H1 (cell line): ENCODE measurements at regions not wholly inside any gene's neighbourhood (a gene's known extent, or its start where the extent isn't known, plus 50 kb on each side); places are given as distances from the start of the nearest gene placed in this dataset.

Source experiments
- CTCF ChIA-PET: fragments of 300-600 bp; sonication (Branson Sonifier 250); formaldehyde crosslinking; loops from one replicate; lab custom pipeline; 2021; ENCODE audit not compliant: partially characterized antibody; lab: Charles Lee
- POLR2A ChIA-PET: fragments of 300-600 bp; sonication (Branson Sonifier 250); formaldehyde crosslinking; loops from one replicate; lab custom pipeline; 2021; ENCODE audit warnings: inconsistent platforms; ENCODE audit not compliant: partially characterized antibody; lab: Charles Lee
- DNase-seq, 2 experiments: peaks; one replicate each; pipeline versions ENCODE4 v3.0.0 to v3.0.0-alpha.2; 2010 to 2022; ENCODE audit warnings: low spot score in 2 of 2, low read depth in 1 of 2, mixed read lengths in 1 of 2
- FAIRE-seq: peaks from 2 replicates; lab custom pipeline; 2011; peaks lifted over from hg19 to GRCh38; lab: Jason Lieb, UNC
- H2AFZ ChIP-seq: 2 replicates; pipeline ENCODE4 v1.8.1; 2012; ENCODE audit warnings: low read length, inconsistent platforms
- H2AK5ac ChIP-seq: 2 replicates; pipeline ENCODE4 v1.6.1; 2013; ENCODE audit warnings: low read depth, low read length
- H2BK120ac ChIP-seq: replicated peaks from 2 replicates; pipeline ENCODE3; 2013; ENCODE audit warnings: low read depth, low read length, inconsistent platforms
- H2BK12ac ChIP-seq: 2 replicates; pipeline ENCODE4 v1.6.1; 2013; ENCODE audit warnings: low read depth, low read length
- H2BK15ac ChIP-seq: 2 replicates; pipeline ENCODE4 v1.6.1; 2013; ENCODE audit warnings: low read length
- H2BK20ac ChIP-seq: 2 replicates; pipeline ENCODE4 v1.6.1; 2013; ENCODE audit warnings: low read length
- H2BK5ac ChIP-seq: 2 replicates; pipeline ENCODE4 v1.6.1; 2013; ENCODE audit warnings: low read depth, low read length
- H3K14ac ChIP-seq: 2 replicates; pipeline ENCODE4 v1.6.1; 2013; ENCODE audit warnings: inconsistent platforms; ENCODE audit not compliant: insufficient read length
- H3K18ac ChIP-seq: 2 replicates; pipeline ENCODE4 v1.6.1; 2013; ENCODE audit warnings: low read length; ENCODE audit errors: extremely low read depth
- H3K23ac ChIP-seq: 2 replicates; pipeline ENCODE4 v1.6.1; 2013; ENCODE audit warnings: inconsistent platforms; ENCODE audit not compliant: insufficient read length
- H3K23me2 ChIP-seq: 2 replicates; pipeline ENCODE4 v1.6.1; 2013; ENCODE audit warnings: low read depth, low read length
- H3K27ac ChIP-seq: 2 replicates; pipeline ENCODE4 v1.6.1; 2011; ENCODE audit warnings: low read depth, low read length, inconsistent platforms
- H3K27me3 ChIP-seq, 4 experiments: replicated peaks in 1 of 4; 1 replicate in 1 of 4; 2 replicates in 3 of 4; pipeline versions ENCODE4 v1.6.1 to v1.8.1; 2011 to 2013; ENCODE audit warnings: low read length in 3 of 4, mild to moderate bottlenecking in 3 of 4, inconsistent platforms in 2 of 4, mixed read lengths in 2 of 4, moderate library complexity in 1 of 4; ENCODE audit not compliant: control insufficient read depth in 3 of 4, insufficient read depth in 3 of 4; ENCODE audit errors: extremely low read depth in 1 of 4
- H3K36me3 ChIP-seq, 4 experiments: 2 replicates each; pipeline versions ENCODE4 v1.6.1 to v1.8.1; 2011 to 2013; ENCODE audit warnings: mild to moderate bottlenecking in 4 of 4, low read length in 3 of 4, moderate library complexity in 2 of 4, control low read depth in 1 of 4, inconsistent platforms in 1 of 4; ENCODE audit not compliant: insufficient read depth in 4 of 4, control insufficient read depth in 2 of 4
- H3K4ac ChIP-seq: replicated peaks from 2 replicates; pipeline ENCODE3; 2013; ENCODE audit warnings: low read length, low read depth, mixed read lengths, inconsistent platforms; ENCODE audit not compliant: insufficient read length
- H3K4me1 ChIP-seq, 4 experiments: replicated peaks in 1 of 4; 1 replicate in 1 of 4; 2 replicates in 3 of 4; pipeline versions ENCODE4 v1.6.1 to v1.8.1; 2011 to 2013; ENCODE audit warnings: low read length in 3 of 4, inconsistent platforms in 2 of 4, mixed read lengths in 1 of 4; ENCODE audit not compliant: insufficient read depth in 4 of 4, control insufficient read depth in 3 of 4
- H3K4me2 ChIP-seq, 2 experiments: 2 replicates each; pipeline versions ENCODE4 v1.6.1 to v1.8.1; 2011 to 2013; ENCODE audit warnings: low read depth in 2 of 2, low read length in 2 of 2, control low read depth in 1 of 2, inconsistent platforms in 1 of 2, mild to moderate bottlenecking in 1 of 2; ENCODE audit not compliant: insufficient read depth in 1 of 2
- H3K4me3 ChIP-seq, 4 experiments: fragments of 200-600, 300-600 bp in 1 of 4; sonication (generic), shearing (Covaris generic), sonication (Bioruptor Twin) in 1 of 4; 2 replicates each; pipeline versions ENCODE4 v1.5.1 to v1.8.1; 2011 to 2016; ENCODE audit warnings: low read length in 4 of 4, low read depth in 3 of 4, control low read depth in 2 of 4, inconsistent platforms in 2 of 4, mild to moderate bottlenecking in 2 of 4, mixed read lengths in 1 of 4, moderate library complexity in 1 of 4; ENCODE audit not compliant: insufficient read depth in 2 of 4; ENCODE audit errors: extremely low read depth in 1 of 4
- H3K56ac ChIP-seq: replicated peaks from 2 replicates; pipeline ENCODE3; 2013; ENCODE audit warnings: low read depth, mild to moderate bottlenecking, mixed read lengths, low read length, inconsistent platforms; ENCODE audit not compliant: insufficient read length
- H3K79me1 ChIP-seq: 2 replicates; pipeline ENCODE4 v1.6.1; 2013; ENCODE audit warnings: low read depth, low read length, control low read depth
- H3K79me2 ChIP-seq, 2 experiments: 2 replicates each; pipeline versions ENCODE4 v1.6.1 to v1.8.1; 2012 to 2013; ENCODE audit warnings: low read length in 2 of 2, mild to moderate bottlenecking in 2 of 2, inconsistent platforms in 1 of 2; ENCODE audit not compliant: insufficient read depth in 2 of 2, control insufficient read depth in 1 of 2
- H3K9ac ChIP-seq, 4 experiments: replicated peaks in 1 of 4; 1 replicate in 1 of 4; 2 replicates in 3 of 4; pipeline versions ENCODE4 v1.6.1 to v1.8.1; 2011 to 2013; ENCODE audit warnings: low read depth in 3 of 4, low read length in 3 of 4, control low read depth in 2 of 4, mild to moderate bottlenecking in 2 of 4, moderate library complexity in 2 of 4, inconsistent platforms in 1 of 4; ENCODE audit errors: extremely low read depth in 1 of 4
- H3K9me3 ChIP-seq, 2 experiments: 2 replicates each; pipeline versions ENCODE4 v1.6.1 to v1.8.1; 2012 to 2013; ENCODE audit warnings: mild to moderate bottlenecking in 2 of 2, moderate library complexity in 2 of 2, control low read depth in 1 of 2, inconsistent platforms in 1 of 2, low read depth in 1 of 2, low read length in 1 of 2, mixed read lengths in 1 of 2; ENCODE audit not compliant: insufficient read depth in 2 of 2
- H4K20me1 ChIP-seq, 2 experiments: replicated peaks in 1 of 2; 2 replicates each; pipeline versions ENCODE3 to v1.8.1; 2011 to 2013; ENCODE audit warnings: inconsistent platforms in 2 of 2, low read length in 2 of 2, mild to moderate bottlenecking in 1 of 2; ENCODE audit not compliant: insufficient read depth in 2 of 2, control insufficient read depth in 1 of 2
- H4K5ac ChIP-seq: 2 replicates; pipeline ENCODE4 v1.6.1; 2013; ENCODE audit warnings: low read length, low read depth, mixed read lengths, inconsistent platforms; ENCODE audit not compliant: insufficient read length
- H4K8ac ChIP-seq: 2 replicates; pipeline ENCODE4 v1.8.0; 2013; ENCODE audit warnings: mild to moderate bottlenecking, moderate library complexity, low read length, inconsistent platforms; ENCODE audit not compliant: insufficient read depth; ENCODE audit errors: extremely low read depth
- H4K91ac ChIP-seq: replicated peaks from 2 replicates; pipeline ENCODE3; 2013; ENCODE audit warnings: low read length, mixed read lengths, inconsistent platforms; ENCODE audit not compliant: insufficient read length
- E2F6 ChIP-seq: IDR thresholded peaks from 2 replicates; pipeline ENCODE4 v1.6.1; 2012; ENCODE audit warnings: inconsistent platforms
- TAF7 ChIP-seq: optimal IDR thresholded peaks from 2 replicates; pipeline ENCODE3; 2011; ENCODE audit warnings: low read depth, mild to moderate bottlenecking, inconsistent platforms, low read length, moderate library complexity, borderline replicate concordance
- WGBS, 2 experiments: shearing (Covaris generic) in 1 of 2; methylation state at CpG; one replicate each; pipeline versions ENCODE4 v1.1.6 to v1.1.7; 2013 to 2015; ENCODE audit warnings: low lambda C conversion rate in 2 of 2, mixed read lengths in 2 of 2, inconsistent platforms in 1 of 2, low coverage in 1 of 2, missing lambda C conversion rate in 1 of 2; ENCODE audit not compliant: insufficient replicate concordance in 2 of 2, insufficient coverage in 1 of 2, insufficient read length in 1 of 2; ENCODE audit errors: extremely low coverage in 1 of 2, missing lambda C conversion rate in 1 of 2; 5-methylcytosine and 5-hydroxymethylcytosine counted together

- Histone ChIP-seq H3K23ac (no peak overlapping the region), H4K91ac (no peak overlapping the region), H2AFZ (no peak overlapping the region), H2BK15ac (no peak overlapping the region), H2BK20ac (no peak overlapping the region), H3K9me3 (no peaks in the 10 kb centered on the region), H3K14ac (no peak overlapping the region), H3K79me1 (no peaks in the 10 kb centered on the region), H2BK12ac (no peak overlapping the region), H2BK120ac (no peak overlapping the region), H2BK5ac (no peak overlapping the region), H3K18ac (no peak overlapping the region), H4K20me1 (no peaks in the 10 kb centered on the region), H3K27me3 (peaks cover 0 to 14% (median 7%) of the 10 kb centered on the region in 4 experiments; a peak in 4 of 7 replicates), H3K56ac (no peak overlapping the region), H3K23me2 (no peaks in the 10 kb centered on the region), H2AK5ac (no peak overlapping the region), H4K8ac (0 out of 2 replicates have a peak overlapping the region, but pooled peaks have one; percentile 38), H3K4ac (no peak overlapping the region), H3K4me2 (no peak overlapping the region), H3K9ac (no peak overlapping the region), H3K27ac (no peak overlapping the region), H4K5ac (no peak overlapping the region), H3K79me2 (no peaks in the 10 kb centered on the region), H3K36me3 (no peaks in the 10 kb centered on the region), H3K4me3 (no peak overlapping the region), H3K4me1 (peaks cover 0 to 2% (median 0%) of the 10 kb centered on the region in 4 experiments; a peak in 2 of 7 replicates)
- TF ChIP-seq TAF7 (no peak), E2F6 (0 out of 2 replicates have a peak, but pooled peaks have one; percentile 11)
- FAIRE-seq (no peak), DNase-seq (peak in 1 of 2 experiments; percentile 70)
- 84% methylated on average over 43 of the region's 43 CpGs; no CpG with 5 or more reads in 1 of the 2 experiments for WGBS, 2 experiments
- CTCF ChIA-PET: no interaction called here
- POLR2A ChIA-PET: no interaction called here
These were observed 119.4 kb downstream of the TWIST2 start for GRCh38 chr2:238967031-238967977.
